ENCODE measurements at regions not wholly inside any gene's neighbourhood (a gene's known extent, or its start where the extent isn't known, plus 50 kb on each side); places are given as distances from the start of the nearest gene placed in this dataset.

DNA sequence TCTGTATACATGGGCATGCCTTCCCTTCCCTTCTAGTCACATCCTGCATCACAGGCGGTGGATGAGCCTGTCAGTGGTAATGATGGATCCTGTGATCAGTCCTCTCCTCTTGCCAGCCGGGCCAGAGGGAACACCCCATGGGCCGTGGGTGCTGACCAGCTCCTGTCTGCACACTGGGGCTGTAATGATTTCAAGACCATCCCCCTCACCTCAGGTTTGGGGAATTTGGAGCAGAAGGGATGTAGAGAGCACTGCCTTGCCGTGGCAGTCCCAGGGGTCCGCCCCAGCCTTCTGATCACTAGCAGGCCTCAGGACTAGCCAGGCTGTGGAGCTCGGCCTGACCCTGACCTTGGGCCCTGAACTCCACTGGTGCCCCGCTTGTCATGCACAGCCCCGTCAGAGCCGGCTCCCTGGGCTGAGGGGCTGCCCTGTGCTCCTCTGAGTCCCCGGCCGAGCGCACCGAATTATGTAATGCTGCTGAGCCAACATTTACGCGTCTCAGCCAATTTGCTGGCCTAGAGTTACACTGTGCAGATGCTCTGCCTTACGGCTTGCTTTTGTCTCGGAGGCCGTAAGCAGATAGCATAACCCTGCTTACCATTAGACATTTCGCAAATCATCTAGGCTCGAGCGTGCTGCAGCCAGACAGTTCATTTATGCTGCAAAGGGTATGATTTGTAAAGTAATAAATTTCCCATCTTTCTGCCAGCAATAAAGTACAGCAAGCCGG lies 155.3 kb downstream of the MACROH2A1 start:
- Mint-ChIP-seq H3K27me3 (ENCODE audit: low read depth in 2 of 2) (peaks cover 0 to 2% of the 10 kb centered on the region in 2 donors), H3K4me3 (no peak overlapping the region), H3K36me3 (no peaks in the 10 kb centered on the region), H3K4me1 (no peaks in the 10 kb centered on the region), H3K9me3 (no peaks in the 10 kb centered on the region), H3K27ac (no peak overlapping the region)
- Histone ChIP-seq H3K36me3 (ENCODE audit: control insufficient read depth, insufficient read depth, low read length) (no peaks in the 10 kb centered on the region), H3K27me3 (ENCODE audit: control insufficient read depth, insufficient read depth, low read length) (no peaks in the 10 kb centered on the region), H3K27ac (ENCODE audit: low read length) (no peak overlapping the region), H3K9me3 (ENCODE audit: control insufficient read depth, insufficient read depth, low read length) (no peaks in the 10 kb centered on the region), H3K4me3 (ENCODE audit: low read length) (no peak overlapping the region), H3K4me1 (ENCODE audit: control insufficient read depth, insufficient read depth, low read length) (no peaks in the 10 kb centered on the region)
- ATAC-seq (no peak), DNase-seq (peak in 1 of 2 donors; percentile 12)
- WGBS (ENCODE audit: insufficient coverage), result 91% methylated on average over 20 of the region's 22 CpGs
- TF ChIP-seq, protein P1, sequence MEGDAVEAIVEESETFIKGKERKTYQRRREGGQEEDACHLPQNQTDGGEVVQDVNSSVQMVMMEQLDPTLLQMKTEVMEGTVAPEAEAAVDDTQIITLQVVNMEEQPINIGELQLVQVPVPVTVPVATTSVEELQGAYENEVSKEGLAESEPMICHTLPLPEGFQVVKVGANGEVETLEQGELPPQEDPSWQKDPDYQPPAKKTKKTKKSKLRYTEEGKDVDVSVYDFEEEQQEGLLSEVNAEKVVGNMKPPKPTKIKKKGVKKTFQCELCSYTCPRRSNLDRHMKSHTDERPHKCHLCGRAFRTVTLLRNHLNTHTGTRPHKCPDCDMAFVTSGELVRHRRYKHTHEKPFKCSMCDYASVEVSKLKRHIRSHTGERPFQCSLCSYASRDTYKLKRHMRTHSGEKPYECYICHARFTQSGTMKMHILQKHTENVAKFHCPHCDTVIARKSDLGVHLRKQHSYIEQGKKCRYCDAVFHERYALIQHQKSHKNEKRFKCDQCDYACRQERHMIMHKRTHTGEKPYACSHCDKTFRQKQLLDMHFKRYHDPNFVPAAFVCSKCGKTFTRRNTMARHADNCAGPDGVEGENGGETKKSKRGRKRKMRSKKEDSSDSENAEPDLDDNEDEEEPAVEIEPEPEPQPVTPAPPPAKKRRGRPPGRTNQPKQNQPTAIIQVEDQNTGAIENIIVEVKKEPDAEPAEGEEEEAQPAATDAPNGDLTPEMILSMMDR (IDR thresholded peaks at IDR 0.05), result no peak
- intact Hi-C loops (cut with micrococcal nuclease), result no loop called here

DNA sequence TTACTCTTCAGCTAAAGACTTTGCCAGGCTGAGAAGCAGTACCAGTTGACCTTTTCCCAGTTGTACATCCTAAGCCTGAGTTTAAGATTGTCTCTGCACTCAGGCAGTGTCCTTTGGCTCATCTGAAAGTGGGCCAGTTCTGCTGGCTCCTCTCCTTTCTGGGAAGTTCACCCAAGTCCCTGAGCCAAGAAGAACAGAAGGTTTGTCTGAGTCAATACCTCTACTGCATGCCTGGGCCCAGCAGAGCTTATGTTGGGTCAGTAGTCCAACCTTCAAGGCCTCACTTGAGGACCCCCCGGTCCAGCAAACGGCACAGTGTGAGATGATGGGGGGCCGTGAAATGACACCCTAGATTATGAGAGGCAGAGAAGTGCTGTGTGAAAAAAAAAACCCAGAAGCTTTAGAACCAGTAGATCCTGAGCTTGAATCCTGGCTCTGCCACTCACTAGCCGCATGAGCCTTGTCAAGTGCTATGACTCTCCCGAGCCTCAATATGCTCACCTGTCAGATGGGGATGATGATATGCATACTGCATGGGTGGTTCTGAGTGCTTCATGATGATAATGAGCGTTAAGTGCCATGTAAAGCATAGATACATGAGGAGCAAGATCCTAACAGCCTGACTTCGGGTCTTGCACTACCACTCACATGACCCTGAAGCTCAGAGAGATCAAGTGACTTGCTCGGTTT lies 156.0 kb downstream of the MACROH2A1 start:
- no peaks in the 10 kb centered on the region for H3K4me1 Mint-ChIP-seq
- no peaks in the 10 kb centered on the region for H3K27me3 Mint-ChIP-seq (ENCODE audit: low read depth in 2 of 2)
- 92% methylated on average over 8 of the region's 8 CpGs for WGBS (ENCODE audit: insufficient coverage)
- Histone ChIP-seq H3K4me3 (ENCODE audit: low read length) (no peak overlapping the region), H3K36me3 (ENCODE audit: control insufficient read depth, insufficient read depth, low read length) (no peaks in the 10 kb centered on the region), H3K4me1 (ENCODE audit: control insufficient read depth, insufficient read depth, low read length) (no peaks in the 10 kb centered on the region), H3K27ac (ENCODE audit: low read length) (no peak overlapping the region), H3K27me3 (ENCODE audit: control insufficient read depth, insufficient read depth, low read length) (no peaks in the 10 kb centered on the region), H3K9me3 (ENCODE audit: control insufficient read depth, insufficient read depth, low read length) (no peaks in the 10 kb centered on the region)
- no peaks in the 10 kb centered on the region for H3K9me3 Mint-ChIP-seq
- DNase-seq, result peak in 1 of 2 donors; percentile 0
- intact Hi-C loops (cut with micrococcal nuclease), result no loop called here
- H3K4me3 Mint-ChIP-seq, result no peak overlapping the region
- H3K36me3 Mint-ChIP-seq, result no peaks in the 10 kb centered on the region
- H3K27ac Mint-ChIP-seq, result no peak overlapping the region
- TF ChIP-seq, protein P1 (IDR thresholded peaks at IDR 0.05), result no peak
- ATAC-seq, result no peak

DNA sequence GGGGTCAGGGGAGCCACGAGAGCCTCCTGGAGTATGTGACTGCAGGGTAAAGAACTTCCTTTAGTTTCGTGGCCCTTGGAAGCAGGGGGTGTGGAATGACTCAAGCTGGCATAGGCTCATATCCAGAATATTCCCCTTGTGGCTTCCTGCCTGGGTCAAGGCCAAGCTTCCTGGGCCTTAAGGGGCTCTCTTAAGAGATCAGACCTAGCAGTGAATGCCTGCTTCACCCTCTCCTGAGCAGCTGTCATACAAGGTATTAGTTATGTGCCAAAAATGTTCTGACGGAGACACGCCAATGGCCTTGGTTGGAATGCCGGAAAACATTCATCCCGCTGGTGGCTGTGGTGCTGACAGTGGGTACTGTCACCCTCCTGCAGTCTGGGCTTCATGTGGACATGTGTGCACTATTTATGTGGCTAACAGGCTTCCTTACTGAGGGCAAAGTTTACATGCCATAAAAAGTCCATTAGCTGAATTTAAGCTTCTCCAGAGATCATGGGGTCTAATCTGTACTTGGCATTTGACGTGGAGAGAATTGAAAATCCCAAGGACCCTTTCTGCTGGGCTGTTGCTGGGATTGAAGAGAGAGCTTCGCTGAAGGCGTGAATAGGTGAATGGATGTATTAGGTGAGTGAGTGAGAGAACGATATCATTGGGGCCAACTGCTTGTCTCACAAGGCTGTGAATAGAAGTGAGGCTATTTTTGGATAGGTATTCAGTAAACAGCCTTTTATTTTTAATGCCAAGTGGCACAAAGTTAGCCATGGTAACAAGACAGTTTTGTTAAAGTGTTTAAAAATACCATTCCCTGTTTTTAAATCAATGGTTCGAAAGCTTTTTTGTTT lies 156.8 kb downstream of the MACROH2A1 start:
- no peaks in the 10 kb centered on the region for H3K4me1 Mint-ChIP-seq
- Histone ChIP-seq H3K9me3 (ENCODE audit: control insufficient read depth, insufficient read depth, low read length) (no peaks in the 10 kb centered on the region), H3K27me3 (ENCODE audit: control insufficient read depth, insufficient read depth, low read length) (no peaks in the 10 kb centered on the region), H3K36me3 (ENCODE audit: control insufficient read depth, insufficient read depth, low read length) (no peaks in the 10 kb centered on the region), H3K27ac (ENCODE audit: low read length) (no peak overlapping the region), H3K4me1 (ENCODE audit: control insufficient read depth, insufficient read depth, low read length) (no peaks in the 10 kb centered on the region), H3K4me3 (ENCODE audit: low read length) (no peak overlapping the region)
- no peak overlapping the region for H3K27ac Mint-ChIP-seq
- H3K4me3 Mint-ChIP-seq, result no peak overlapping the region
- ATAC-seq (no peak), DNase-seq (no peak)
- no peaks in the 10 kb centered on the region for H3K36me3 Mint-ChIP-seq
- TF ChIP-seq, protein P1 (IDR thresholded peaks at IDR 0.05), result no peak
- H3K9me3 Mint-ChIP-seq, result no peaks in the 10 kb centered on the region
- intact Hi-C loops (cut with micrococcal nuclease), result no loop called here
- 86% methylated on average over 11 of the region's 11 CpGs for WGBS (ENCODE audit: insufficient coverage)
- H3K27me3 Mint-ChIP-seq (ENCODE audit: low read depth in 2 of 2), result no peaks in the 10 kb centered on the region
